Calu3 (cell line): ENCODE measurements at regions not wholly inside any gene's neighbourhood (a gene's known extent, or its start where the extent isn't known, plus 50 kb on each side); places are given as distances from the start of the nearest gene placed in this dataset.

Source experiments
- BruUV-seq: library from RNA; stranded (reverse); fragments of 400-500 nt; replicated peaks from 2 replicates; lab custom pipeline; 2021; lab: Mats Ljungman, UMichigan
- CTCF ChIA-PET: fragments of 300-600 bp; sonication (Branson Sonifier 250); formaldehyde crosslinking; loops from one replicate; lab custom pipeline; 2022; ENCODE audit warnings: antibody characterized with exemption; lab: Charles Lee
- DNase-seq: peaks from one replicate; pipeline ENCODE4 v3.0.0; 2022
- H3K27ac Mint-ChIP-seq: one replicate; pipeline ENCODE4 v1.8.0; 2022; ENCODE audit warnings: mixed read lengths; ENCODE audit not compliant: unreplicated experiment
- H3K27me3 Mint-ChIP-seq: one replicate; pipeline ENCODE4 v1.8.0; 2022; ENCODE audit warnings: mixed read lengths; ENCODE audit not compliant: unreplicated experiment
- H3K36me3 Mint-ChIP-seq: one replicate; pipeline ENCODE4 v1.8.0; 2022; ENCODE audit warnings: mild to moderate bottlenecking, moderate library complexity, mixed read lengths; ENCODE audit not compliant: insufficient read depth, unreplicated experiment
- H3K4me1 Mint-ChIP-seq: one replicate; pipeline ENCODE4 v1.8.0; 2022; ENCODE audit warnings: mild to moderate bottlenecking, low read depth, mixed read lengths; ENCODE audit not compliant: unreplicated experiment
- H3K4me3 Mint-ChIP-seq: one replicate; pipeline ENCODE4 v1.8.0; 2022; ENCODE audit warnings: mild to moderate bottlenecking, low read depth, moderate library complexity, mixed read lengths; ENCODE audit not compliant: unreplicated experiment
- H3K9me3 Mint-ChIP-seq: one replicate; pipeline ENCODE4 v1.8.0; 2022; ENCODE audit warnings: low read depth, mixed read lengths; ENCODE audit not compliant: unreplicated experiment
- CTCF ChIP-seq: fragments of 200-600 bp; IDR thresholded peaks from one replicate; pipeline ENCODE4 v1.8.0; 2022; ENCODE audit warnings: antibody characterized with exemption; ENCODE audit not compliant: unreplicated experiment
- intact Hi-C: fragments of 100-400 bp; cut with micrococcal nuclease; formaldehyde crosslinking; loops from one replicate; pipeline ENCODE4 v1.10.0; 2022; ENCODE audit not compliant: unreplicated experiment

GRCh38 chr12:131208425-131208824, 254.7 kb downstream of the ADGRD1 start:
- CTCF ChIA-PET = no interaction called here
- no peak for DNase-seq
- H3K36me3 Mint-ChIP-seq = no peaks in the 10 kb centered on the region
- BruUV-seq = no TSS peak
- no peak overlapping the region for H3K27ac Mint-ChIP-seq
- H3K4me3 Mint-ChIP-seq = no peak overlapping the region
- H3K4me1 Mint-ChIP-seq = no peaks in the 10 kb centered on the region
- intact Hi-C loops = no loop called here
- no peak for TF ChIP-seq CTCF
- H3K9me3 Mint-ChIP-seq = peaks cover 8% of the 10 kb centered on the region
- peaks cover 68% of the 10 kb centered on the region for H3K27me3 Mint-ChIP-seq

GRCh38 chr12:131209082-131210070, 255.7 kb downstream of the ADGRD1 start:
- no peak for DNase-seq
- no peak overlapping the region for H3K27ac Mint-ChIP-seq
- peaks cover 8% of the 10 kb centered on the region for H3K9me3 Mint-ChIP-seq

GRCh38 chr12:131210506-131211339, 257.0 kb downstream of the ADGRD1 start:
- DNase-seq = no peak
- TF ChIP-seq CTCF = no peak
- Mint-ChIP-seq H3K27me3 (peaks cover 63% of the 10 kb centered on the region), H3K27ac (no peak overlapping the region), H3K36me3 (no peaks in the 10 kb centered on the region), H3K4me1 (no peaks in the 10 kb centered on the region), H3K4me3 (no peak overlapping the region), H3K9me3 (peaks cover 8% of the 10 kb centered on the region)
- intact Hi-C loops = no loop called here
- CTCF ChIA-PET = interaction anchor here (2.0 kb wide), 1 partner anchor 51 kb away, joined by 5 read pairs; no protein-coding TSS in a partner anchor
- BruUV-seq = no TSS peak

More at GRCh38 chr12:131209082-131210070, 255.7 kb downstream of the ADGRD1 start:
- Mint-ChIP-seq H3K4me3 (no peak overlapping the region), H3K36me3 (no peaks in the 10 kb centered on the region), H3K27me3 (peaks cover 76% of the 10 kb centered on the region), H3K4me1 (no peaks in the 10 kb centered on the region)
- CTCF ChIA-PET = no interaction called here
- no peak for TF ChIP-seq CTCF
- intact Hi-C loops = no loop called here
- BruUV-seq = no TSS peak

- H3K4me1 Mint-ChIP-seq = no peaks in the 10 kb centered on the region
- intact Hi-C loops = no loop called here
These were observed 257.7 kb downstream of the ADGRD1 start for GRCh38 chr12:131211340-131211938.

More at GRCh38 chr12:131211340-131211938, 257.7 kb downstream of the ADGRD1 start:
- TF ChIP-seq CTCF = no peak
- no peak overlapping the region for H3K4me3 Mint-ChIP-seq
- CTCF ChIA-PET = interaction anchor here (2.0 kb wide), 1 partner anchor 52 kb away, joined by 5 read pairs; no protein-coding TSS in a partner anchor
- H3K27ac Mint-ChIP-seq = no peak overlapping the region
- DNase-seq = no peak
- BruUV-seq = no TSS peak
- peaks cover 55% of the 10 kb centered on the region for H3K27me3 Mint-ChIP-seq
- H3K36me3 Mint-ChIP-seq = no peaks in the 10 kb centered on the region
- H3K9me3 Mint-ChIP-seq = peaks cover 8% of the 10 kb centered on the region
